HG03439 (cell line): ENCODE measurements at regions not wholly inside any gene's neighbourhood (a gene's known extent, or its start where the extent isn't known, plus 50 kb on each side); places are given as distances from the start of the nearest gene placed in this dataset.

ENCODE experiments used
- ATAC-seq: cut with Tn5 transposase; IDR thresholded peaks from one replicate; pipeline ENCODE4 v1.9.1; 2021; ENCODE audit warnings: mild to moderate bottlenecking, moderate library complexity; ENCODE audit not compliant: unreplicated experiment

GRCh38 chr15:93894438-93895036 is 336.8 kb upstream of the MCTP2 start:
- ATAC-seq: no peak

DNA sequence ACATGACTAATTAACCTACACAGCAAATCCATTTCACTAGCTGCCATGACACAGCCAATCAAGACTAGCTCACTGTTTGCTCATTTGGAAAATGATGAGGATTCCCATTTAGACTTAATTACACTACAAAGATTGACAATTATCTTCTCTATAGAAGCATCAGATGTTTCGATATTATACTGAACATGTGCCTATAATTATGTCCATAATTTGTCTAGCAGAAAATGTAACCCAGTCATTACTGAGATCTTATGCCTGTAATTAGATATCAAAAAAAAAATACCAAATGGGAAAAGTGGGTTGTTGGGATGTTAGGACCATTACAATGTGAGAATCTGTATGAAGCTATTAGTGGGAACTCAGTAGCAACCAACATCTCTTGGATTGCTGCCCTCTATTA is 344.2 kb upstream of the MCTP2 start:
- no peak for ATAC-seq

DNA sequence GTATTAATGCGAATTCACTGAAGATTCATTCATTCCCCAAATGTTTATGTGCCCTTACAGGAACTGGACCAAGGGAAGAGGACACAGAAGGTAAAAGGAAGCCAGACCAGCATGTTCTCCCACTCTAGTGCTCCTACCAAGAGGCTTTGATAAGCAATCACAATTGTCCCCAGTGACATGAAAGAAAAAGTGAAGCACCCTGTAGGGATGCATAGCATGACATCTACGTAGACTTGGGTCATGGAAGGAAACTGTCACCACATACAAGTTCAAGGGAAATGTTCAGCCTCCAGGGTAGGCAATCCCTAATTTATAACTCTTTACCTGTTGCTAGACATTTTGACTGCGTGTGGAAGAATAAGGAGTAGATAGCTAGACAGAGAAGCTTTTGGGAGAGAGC is 348.6 kb upstream of the MCTP2 start:
- no peak for ATAC-seq

- no peak for ATAC-seq
These were observed 349.2 kb upstream of the MCTP2 start for GRCh38 chr15:93882141-93882540.

DNA sequence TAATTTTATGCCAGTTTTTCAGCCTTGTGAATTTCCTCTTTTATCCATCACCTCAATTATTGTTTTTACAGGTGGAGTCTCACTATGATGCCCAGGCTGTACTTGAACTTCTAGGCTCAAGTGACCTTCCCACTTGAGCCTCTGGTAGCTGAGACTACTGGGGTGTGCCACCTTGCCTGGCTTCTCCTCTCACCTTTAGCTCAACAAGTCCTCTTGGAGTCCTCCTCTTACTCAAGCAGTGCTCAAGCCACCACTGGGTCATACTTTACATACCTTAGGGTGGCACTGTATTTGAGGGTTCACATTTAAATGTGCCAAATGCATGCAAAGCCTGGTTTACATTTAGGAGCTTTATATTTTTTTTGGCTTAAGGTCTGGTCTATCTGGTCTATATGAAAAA is 350.1 kb upstream of the MCTP2 start:
- ATAC-seq: no peak

DNA sequence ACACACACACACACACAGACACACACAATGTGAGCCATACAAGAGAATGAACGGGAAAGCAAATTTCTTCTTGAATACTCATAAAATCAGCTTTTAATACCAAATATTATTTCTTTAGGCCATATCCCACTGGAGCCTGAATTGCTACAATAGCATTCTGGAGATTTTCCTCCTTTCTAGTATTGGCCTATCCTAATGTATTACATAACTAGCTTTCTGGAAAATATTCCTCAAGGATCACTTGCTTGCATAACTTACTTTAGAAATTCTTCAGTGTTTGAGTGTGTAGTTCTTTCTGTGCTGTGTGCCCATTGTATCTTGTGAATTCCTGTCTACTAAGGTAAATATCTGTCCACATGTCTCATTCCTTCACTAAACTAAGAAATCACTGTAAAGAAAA is 351.0 kb upstream of the MCTP2 start:
- no peak for ATAC-seq

DNA sequence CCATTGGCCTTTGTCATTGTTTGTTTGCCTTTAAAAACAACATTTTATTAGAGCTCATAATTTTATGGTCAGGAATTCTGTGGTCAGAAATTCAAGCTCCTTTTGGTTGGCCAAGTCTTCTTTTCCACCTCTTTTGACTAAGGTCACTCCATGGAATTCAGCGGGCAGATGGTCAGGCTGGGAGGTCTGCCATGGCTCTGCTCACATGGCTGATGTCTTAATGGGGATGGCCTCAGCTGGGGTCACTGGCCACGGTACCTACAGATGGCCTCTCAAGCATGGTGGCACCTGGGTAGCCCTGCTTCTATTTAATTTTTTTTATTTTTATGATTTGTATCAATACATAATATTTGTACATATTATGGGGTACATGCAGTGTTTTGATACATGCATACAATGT is 360.8 kb upstream of the MCTP2 start:
- ATAC-seq: no peak

DNA sequence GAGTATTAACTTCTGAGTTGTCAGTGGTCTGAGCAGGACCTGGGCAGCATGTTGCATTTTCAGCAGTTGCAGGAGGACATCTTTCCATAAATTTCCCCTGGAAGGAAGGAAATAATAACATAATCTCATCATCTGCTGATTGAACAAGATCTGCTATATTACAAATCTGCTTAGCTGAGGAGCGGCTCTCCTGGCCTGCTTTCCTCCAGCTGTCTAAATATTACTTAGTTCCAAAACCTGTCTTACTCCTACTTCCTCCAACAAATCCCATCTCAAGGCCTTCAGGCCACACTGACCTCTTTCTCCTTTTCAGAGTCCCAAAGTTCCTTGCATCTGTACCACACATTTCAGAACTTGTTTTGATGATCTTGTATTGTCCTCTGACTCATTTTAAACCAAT is 364.4 kb upstream of the MCTP2 start:
- no peak for ATAC-seq

- ATAC-seq: no peak
These were observed 364.9 kb upstream of the MCTP2 start for GRCh38 chr15:93866476-93866875.

- no peak for ATAC-seq
These were observed 365.8 kb upstream of the MCTP2 start for GRCh38 chr15:93865586-93865985.

DNA sequence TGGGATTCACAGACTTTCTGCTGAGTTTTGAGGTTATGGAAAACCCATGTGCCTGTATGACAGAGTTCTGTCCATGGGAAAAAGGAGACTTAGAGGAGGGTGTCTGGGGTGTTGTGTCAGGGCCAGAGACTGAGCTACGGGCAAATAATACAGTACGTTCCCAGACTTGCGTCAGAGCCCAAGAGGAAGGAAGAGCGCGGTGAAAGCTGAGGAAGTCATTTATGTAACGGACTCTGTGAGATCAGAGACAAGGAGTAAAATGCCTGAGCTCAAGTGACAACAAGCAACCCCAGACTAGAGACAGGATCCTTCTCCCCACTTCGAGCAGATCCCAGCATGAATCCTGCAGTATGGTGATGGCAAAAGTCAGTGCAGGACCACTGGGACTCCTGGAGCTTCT is 368.6 kb upstream of the MCTP2 start:
- ATAC-seq: no peak

GRCh38 chr15:93861956-93862741 is 369.2 kb upstream of the MCTP2 start:
- ATAC-seq: no peak

DNA sequence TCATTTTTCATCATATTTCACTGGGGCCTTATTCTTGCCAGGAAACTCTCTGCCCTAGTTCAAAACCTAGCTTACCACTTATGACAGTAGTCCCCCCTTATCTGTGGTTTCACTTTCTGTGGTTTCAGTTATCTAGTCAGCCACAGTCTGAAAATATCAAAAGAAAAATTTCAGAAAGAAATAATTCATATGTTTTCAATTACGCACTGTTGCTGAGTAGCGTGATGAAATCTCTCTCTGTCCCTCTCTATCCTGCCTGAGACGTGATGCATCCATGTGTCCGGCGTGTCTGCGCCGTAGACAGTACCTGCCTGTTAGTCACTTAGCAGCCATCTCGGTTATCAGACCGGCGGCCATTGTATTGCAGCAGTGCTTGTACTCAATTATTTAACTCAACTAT is 369.9 kb upstream of the MCTP2 start:
- no peak for ATAC-seq

- no peak for ATAC-seq
These were observed 370.7 kb upstream of the MCTP2 start for GRCh38 chr15:93860701-93861100.

GRCh38 chr15:93859176-93859575 is 372.2 kb upstream of the MCTP2 start:
- ATAC-seq: no peak

DNA sequence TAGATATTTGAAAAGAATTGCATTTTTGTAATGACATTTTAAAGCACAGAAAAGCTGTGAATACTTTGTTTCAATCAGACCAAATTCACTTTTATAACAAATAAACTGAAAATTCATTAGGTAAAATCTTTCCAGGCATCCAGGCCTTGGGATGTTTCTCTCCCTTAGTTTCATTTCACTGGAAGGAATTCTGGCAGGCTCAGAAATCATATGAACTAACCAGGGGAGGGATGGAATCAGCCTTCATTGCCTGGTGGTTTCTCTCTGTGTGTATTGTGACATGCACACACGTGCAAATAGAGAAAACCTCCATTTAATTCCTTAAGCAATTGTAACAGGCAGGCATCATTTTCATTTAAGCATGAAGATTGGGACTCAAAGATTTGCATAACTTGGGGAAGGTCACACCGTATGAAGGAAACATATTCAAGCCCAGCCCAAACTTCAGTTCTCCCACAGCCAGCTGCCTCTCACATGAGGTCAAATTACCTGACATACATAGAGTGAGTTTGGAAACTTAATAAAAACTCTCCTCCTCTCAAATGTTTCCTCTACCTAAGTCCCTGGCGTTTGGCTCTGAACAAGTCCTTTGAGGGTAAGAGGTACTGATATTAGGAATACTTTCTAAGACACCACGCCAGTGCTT is 376.1 kb upstream of the MCTP2 start:
- ATAC-seq: no peak

- ATAC-seq: no peak
These were observed 377.3 kb upstream of the MCTP2 start for GRCh38 chr15:93854088-93854487.

- no peak for ATAC-seq
These were observed 378.6 kb upstream of the MCTP2 start for GRCh38 chr15:93852761-93853160.

DNA sequence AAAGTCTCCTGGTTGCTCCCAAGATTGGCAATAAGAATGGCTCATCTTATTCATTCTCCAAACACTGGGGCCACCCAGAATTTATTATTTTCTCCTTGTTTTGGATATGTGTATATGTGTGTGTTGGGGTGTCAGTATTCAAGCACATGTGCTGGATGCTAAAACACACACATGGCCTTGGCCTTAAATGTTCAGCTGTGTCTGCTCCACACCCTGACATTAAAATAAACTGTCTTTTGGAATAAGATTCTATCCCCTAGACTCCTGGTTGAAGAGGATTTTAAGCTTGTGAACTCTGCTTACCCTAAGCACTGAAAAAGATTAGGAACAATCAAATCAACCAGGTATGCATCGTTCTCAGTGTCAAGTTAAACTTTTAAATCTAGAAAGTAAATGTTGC is 382.9 kb upstream of the MCTP2 start:
- ATAC-seq: no peak

- ATAC-seq: no peak
These were observed 383.3 kb upstream of the MCTP2 start for GRCh38 chr15:93848076-93848475.

GRCh38 chr15:93846148-93846547 is 385.2 kb upstream of the MCTP2 start:
- no peak for ATAC-seq

GRCh38 chr15:93837450-93837849 is 393.9 kb upstream of the MCTP2 start:
- no peak for ATAC-seq
